K562 (cell line): ENCODE measurements at regions not wholly inside any gene's neighbourhood (a gene's known extent, or its start where the extent isn't known, plus 50 kb on each side); places are given as distances from the start of the nearest gene placed in this dataset.

Source experiments
- ATAC-seq: fragments of 200-7000 bp; cut with Tn5 transposase; 3 replicates; pipeline ENCODE4 v1.9.1; 2020; ENCODE audit warnings: moderate library complexity
- BruUV-seq: library from RNA; stranded (reverse); fragments of 400-500 nt; replicated peaks from 2 replicates; lab custom pipeline; 2021; lab: Mats Ljungman, UMichigan
- CTCF ChIA-PET: fragments of 300-600 bp; formaldehyde crosslinking; extraction: SDS; loops from one replicate; lab custom pipeline; 2021; ENCODE audit warnings: low intra/inter-chr PET ratio; lab: Yijun Ruan, JAX
- POLR2A ChIA-PET: fragments of 300-600, 350-650 bp; sonication (Branson Sonifier 250); formaldehyde crosslinking; extraction: SDS; loops from one replicate; lab custom pipeline; 2021; ENCODE audit warnings: antibody characterized with exemption, inconsistent platforms; lab: Yijun Ruan, JAX
- DNase-seq, 4 experiments: peaks; one replicate each; pipeline versions ENCODE4 v3.0.0 to v3.0.0-alpha.2; 2011 to 2018; ENCODE audit warnings: low spot score in 3 of 4, mixed read lengths in 3 of 4; ENCODE audit errors: extremely low read depth in 1 of 4
- FAIRE-seq: peaks from 2 replicates; lab custom pipeline; 2011; peaks lifted over from hg19 to GRCh38; lab: Jason Lieb, UNC
- H2AFZ ChIP-seq: 2 replicates; pipeline ENCODE4 v1.6.0; 2011; ENCODE audit warnings: low read depth, low read length, control low read depth, inconsistent platforms
- H3K27ac ChIP-seq: fragments of 200-600 bp; 3 replicates; pipeline ENCODE4 v1.8.0; 2011; ENCODE audit warnings: low read depth, mild to moderate bottlenecking, control low read depth, inconsistent platforms, low read length, moderate library complexity, mixed read lengths; ENCODE audit errors: extremely low read depth
- H3K27me3 ChIP-seq, 2 experiments: fragments of 300-600 bp in 1 of 2; 2 replicates in 1 of 2; 3 replicates in 1 of 2; pipeline versions ENCODE4 v1.6.0 to v1.8.0; 2011; ENCODE audit warnings: inconsistent platforms in 2 of 2, low read length in 2 of 2, mild to moderate bottlenecking in 1 of 2, mixed read lengths in 1 of 2, moderate library complexity in 1 of 2; ENCODE audit not compliant: control insufficient read depth in 2 of 2, insufficient read depth in 2 of 2
- H3K36me3 ChIP-seq: fragments of 300-600 bp; 3 replicates; pipeline ENCODE4 v1.8.0; 2011; ENCODE audit warnings: mild to moderate bottlenecking, low read length, inconsistent platforms; ENCODE audit not compliant: control insufficient read depth, insufficient read depth
- H3K4me1 ChIP-seq, 2 experiments: fragments of 200-600 bp in 1 of 2; replicated peaks in 1 of 2; 2 replicates in 1 of 2; 3 replicates in 1 of 2; pipeline versions ENCODE4 v1.5.1 to v1.8.0; 2011; ENCODE audit warnings: inconsistent platforms in 2 of 2, low read length in 2 of 2, mild to moderate bottlenecking in 1 of 2, mixed read lengths in 1 of 2, moderate library complexity in 1 of 2; ENCODE audit not compliant: control insufficient read depth in 2 of 2, insufficient read depth in 2 of 2
- H3K4me2 ChIP-seq: 2 replicates; pipeline ENCODE4 v1.6.1; 2011; ENCODE audit warnings: low read length, control low read depth, inconsistent platforms, mixed read lengths; ENCODE audit not compliant: insufficient read depth
- H3K4me3 ChIP-seq: fragments of 200-600 bp; sonication (generic), shearing (Covaris generic); 2 replicates; pipeline ENCODE4 v1.5.1; 2016; ENCODE audit warnings: control low read depth, inconsistent platforms
- H3K79me2 ChIP-seq: fragments of 200-600 bp; 3 replicates; pipeline ENCODE4 v1.8.0; 2011; ENCODE audit warnings: low read length, inconsistent platforms; ENCODE audit not compliant: control insufficient read depth, insufficient read depth
- H3K9ac ChIP-seq, 2 experiments: 2 replicates each; pipeline versions ENCODE4 v1.6.0 to v1.6.1; 2011; ENCODE audit warnings: low read depth in 2 of 2, low read length in 2 of 2, control low read depth in 1 of 2, inconsistent platforms in 1 of 2, mild to moderate bottlenecking in 1 of 2, mixed read lengths in 1 of 2; ENCODE audit not compliant: insufficient read depth in 1 of 2
- H3K9me1 ChIP-seq: one replicate; pipeline ENCODE4 v1.6.0; 2011; ENCODE audit warnings: inconsistent platforms, mild to moderate bottlenecking, low read length, moderate library complexity; ENCODE audit not compliant: control insufficient read depth, insufficient read depth
- H3K9me3 ChIP-seq: replicated peaks from 2 replicates; pipeline ENCODE4 v1.5.1; 2011; ENCODE audit warnings: low read depth, low read length, inconsistent platforms; ENCODE audit not compliant: control insufficient read depth, insufficient read depth
- H4K20me1 ChIP-seq: replicated peaks from 2 replicates; pipeline ENCODE4 v1.6.1; 2011; ENCODE audit warnings: low read length, inconsistent platforms, mixed read lengths; ENCODE audit not compliant: control insufficient read depth, insufficient read depth
- CAMTA2 ChIP-seq: fragments of 250-450 bp; sonication (Bioruptor Pico); conservative IDR thresholded peaks from 2 replicates; pipeline ENCODE4 v1.5.1; 2022
- CBX1 ChIP-seq: sonication (generic); IDR thresholded peaks from 2 replicates; pipeline ENCODE4 v1.6.1; 2016; ENCODE audit warnings: antibody characterized with exemption, low read depth, mild to moderate bottlenecking
- EHMT2 ChIP-seq: fragments of 450-650 bp; IDR thresholded peaks from 2 replicates; pipeline ENCODE4 v1.6.1; 2018; ENCODE audit warnings: antibody characterized with exemption
- EP300 ChIP-seq: IDR thresholded peaks from 2 replicates; pipeline ENCODE4 v1.6.1; 2012; ENCODE audit warnings: low read length, improper control_type of control experiment
- FOXP1 ChIP-seq: sonication (generic); formaldehyde crosslinking; IDR thresholded peaks from 2 replicates; pipeline ENCODE4 v1.8.0; 2022; ENCODE audit warnings: mild to moderate bottlenecking, missing genetic modification reagents
- HNRNPLL ChIP-seq: fragments of 200-400 bp; formaldehyde crosslinking; IDR thresholded peaks from 2 replicates; pipeline ENCODE4 v1.6.1; 2017; ENCODE audit warnings: low read length, low read depth, mild to moderate bottlenecking; ENCODE audit not compliant: poor library complexity, severe bottlenecking
- MTA1 ChIP-seq: fragments of 450-650 bp; IDR thresholded peaks from 2 replicates; pipeline ENCODE4 v1.6.1; 2017; ENCODE audit warnings: borderline replicate concordance
- PHF21A ChIP-seq: fragments of 450-650 bp; IDR thresholded peaks from 2 replicates; pipeline ENCODE4 v1.6.1; 2017; ENCODE audit warnings: low read depth, borderline replicate concordance
- PML ChIP-seq: IDR thresholded peaks from 2 replicates; pipeline ENCODE4 v1.6.1; 2012; ENCODE audit warnings: low read length, inconsistent platforms
- PYGO2 ChIP-seq: fragments of 450-650 bp; IDR thresholded peaks from 2 replicates; pipeline ENCODE4 v1.6.1; 2016; ENCODE audit warnings: mild to moderate bottlenecking, missing genetic modification characterization, moderate library complexity, missing compliant biosample characterization
- XRCC5 ChIP-seq: fragments of 200-400 bp; formaldehyde crosslinking; IDR thresholded peaks from 2 replicates; pipeline ENCODE4 v1.6.1; 2017; ENCODE audit warnings: low read depth, mild to moderate bottlenecking, low read length
- ZNF140 ChIP-seq: fragments of 250-450 bp; sonication (Bioruptor Pico); IDR thresholded peaks from 2 replicates; pipeline ENCODE4 v1.8.0; 2021; ENCODE audit warnings: moderate library complexity, mild to moderate bottlenecking, inconsistent platforms
- ZNF707 ChIP-seq: fragments of 250-450 bp; sonication (Bioruptor Pico); conservative IDR thresholded peaks from 2 replicates; pipeline ENCODE4 v1.8.0; 2022; ENCODE audit warnings: inconsistent platforms, mild to moderate bottlenecking, moderate library complexity
- WGBS: fragments of 100-300 bp; shearing (Covaris generic); methylation state at CpG from one replicate; pipeline ENCODE4 v1.1.6; 2016; ENCODE audit warnings: low coverage, mixed read lengths; ENCODE audit not compliant: insufficient coverage; ENCODE audit errors: missing lambda C conversion rate; 5-methylcytosine and 5-hydroxymethylcytosine counted together
- in situ Hi-C: fragments of 300-500 bp; cut with MboI; formaldehyde crosslinking; loops from 4 replicates; pipeline ENCODE4 v1.15.0; 2018; ENCODE audit warnings: inconsistent platforms, mixed read lengths
- intact Hi-C: fragments of 100-400 bp; cut with micrococcal nuclease; formaldehyde crosslinking; loops from 2 replicates; pipeline ENCODE4 v1.14.2; 2022
- TF ChIP-seq, protein P1 (sequence below): fragments of 250-450 bp; sonication (Bioruptor Pico); IDR thresholded peaks from 2 replicates; pipeline ENCODE4 v1.5.0; 2021
- TF ChIP-seq, protein P2 (sequence below): fragments of 250-450 bp; sonication (Bioruptor Pico); IDR thresholded peaks from 2 replicates; pipeline ENCODE4 v1.5.0; 2021
- TF ChIP-seq, protein P3 (sequence below): sonication (generic); formaldehyde crosslinking; IDR thresholded peaks from 2 replicates; pipeline ENCODE4 v1.8.0; 2022; ENCODE audit warnings: missing genetic modification reagents, mild to moderate bottlenecking, moderate library complexity, borderline replicate concordance

DNA sequence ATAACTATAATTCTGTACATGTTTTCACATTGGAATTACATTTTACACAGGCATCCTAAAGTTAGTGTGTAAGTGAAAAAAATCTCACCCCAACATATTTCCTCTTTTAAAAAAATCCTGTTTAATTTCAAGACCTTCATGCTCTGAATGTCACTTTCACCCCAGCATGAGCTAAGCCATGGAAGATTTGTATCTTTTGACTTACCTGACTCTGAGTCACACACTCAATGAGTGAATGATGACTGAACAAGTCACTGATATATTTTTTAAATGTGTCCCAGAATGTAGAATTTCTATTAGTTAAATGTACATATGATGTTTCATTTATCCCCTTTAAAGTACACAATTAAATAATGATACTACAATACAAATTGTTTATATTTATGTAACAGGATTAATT, 199.9 kb upstream of the RBMS3 start (continued):
- no peak for TF ChIP-seq PHF21A

DNA sequence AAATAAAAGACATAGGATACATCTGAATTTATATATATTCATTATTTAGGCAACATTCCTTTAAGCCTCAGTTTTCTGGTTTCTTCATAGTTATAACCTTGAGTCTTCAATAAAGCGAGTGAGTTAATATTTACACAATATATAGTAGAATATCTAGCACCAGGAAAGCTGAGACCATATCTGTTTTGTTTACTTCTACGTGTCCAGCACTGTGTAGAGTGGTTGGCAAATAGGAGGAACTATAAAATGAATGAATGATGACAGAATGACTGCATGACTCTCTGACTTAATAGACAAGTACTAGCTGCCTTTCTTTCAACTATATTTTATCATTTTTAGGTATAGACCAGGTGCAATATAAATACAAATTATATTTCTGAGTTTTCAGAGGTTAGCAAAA, 197.8 kb upstream of the RBMS3 start:
- Histone ChIP-seq H3K27ac (no peak overlapping the region), H3K4me1 (no peaks in the 10 kb centered on the region), H3K4me2 (no peak overlapping the region), H3K4me3 (no peak overlapping the region), H3K36me3 (no peaks in the 10 kb centered on the region), H3K9me3 (peaks cover 2% of the 10 kb centered on the region; the same call in 1 of the 2 replicates), H3K27me3 (no peaks in the 10 kb centered on the region), H3K79me2 (no peaks in the 10 kb centered on the region), H3K9me1 (no peaks in the 10 kb centered on the region), H2AFZ (no peak overlapping the region), H3K9ac (no peak overlapping the region), H4K20me1 (no peaks in the 10 kb centered on the region)
- DNase-seq: no peak
- in situ Hi-C loops (no loop called here), intact Hi-C loops (no loop called here)
- BruUV-seq: no TSS peak
- FAIRE-seq: no peak
- ATAC-seq: no peak
- WGBS: 0% methylated on average over 2 of the region's 2 CpGs
- ChIA-PET CTCF (no interaction called here), POLR2A (no interaction called here)
- TF ChIP-seq CBX1 (no peak), CAMTA2 (no peak), ZNF140 (CRISPR knock-in tag) (no peak), PYGO2 (no peak), ZNF707 (no peak), EHMT2 (no peak), PML (no peak), XRCC5 (no peak), EP300 (no peak), MTA1 (no peak), FOXP1 (no peak), HNRNPLL (no peak)
- TF ChIP-seq, protein P1, sequence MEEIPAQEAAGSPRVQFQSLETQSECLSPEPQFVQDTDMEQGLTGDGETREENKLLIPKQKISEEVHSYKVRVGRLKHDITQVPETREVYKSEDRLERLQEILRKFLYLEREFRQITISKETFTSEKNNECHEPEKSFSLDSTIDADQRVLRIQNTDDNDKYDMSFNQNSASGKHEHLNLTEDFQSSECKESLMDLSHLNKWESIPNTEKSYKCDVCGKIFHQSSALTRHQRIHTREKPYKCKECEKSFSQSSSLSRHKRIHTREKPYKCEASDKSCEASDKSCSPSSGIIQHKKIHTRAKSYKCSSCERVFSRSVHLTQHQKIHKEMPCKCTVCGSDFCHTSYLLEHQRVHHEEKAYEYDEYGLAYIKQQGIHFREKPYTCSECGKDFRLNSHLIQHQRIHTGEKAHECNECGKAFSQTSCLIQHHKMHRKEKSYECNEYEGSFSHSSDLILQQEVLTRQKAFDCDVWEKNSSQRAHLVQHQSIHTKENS (CRISPR knock-in tag): no peak
- TF ChIP-seq, protein P2, sequence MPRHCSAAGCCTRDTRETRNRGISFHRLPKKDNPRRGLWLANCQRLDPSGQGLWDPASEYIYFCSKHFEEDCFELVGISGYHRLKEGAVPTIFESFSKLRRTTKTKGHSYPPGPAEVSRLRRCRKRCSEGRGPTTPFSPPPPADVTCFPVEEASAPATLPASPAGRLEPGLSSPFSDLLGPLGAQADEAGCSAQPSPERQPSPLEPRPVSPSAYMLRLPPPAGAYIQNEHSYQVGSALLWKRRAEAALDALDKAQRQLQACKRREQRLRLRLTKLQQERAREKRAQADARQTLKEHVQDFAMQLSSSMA (CRISPR knock-in tag): no peak
- TF ChIP-seq, protein P3, sequence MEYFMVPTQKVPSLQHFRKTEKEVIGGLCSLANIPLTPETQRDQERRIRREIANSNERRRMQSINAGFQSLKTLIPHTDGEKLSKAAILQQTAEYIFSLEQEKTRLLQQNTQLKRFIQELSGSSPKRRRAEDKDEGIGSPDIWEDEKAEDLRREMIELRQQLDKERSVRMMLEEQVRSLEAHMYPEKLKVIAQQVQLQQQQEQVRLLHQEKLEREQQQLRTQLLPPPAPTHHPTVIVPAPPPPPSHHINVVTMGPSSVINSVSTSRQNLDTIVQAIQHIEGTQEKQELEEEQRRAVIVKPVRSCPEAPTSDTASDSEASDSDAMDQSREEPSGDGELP (CRISPR knock-in tag): no peak
